ENCODE measurements at regions not wholly inside any gene's neighbourhood (a gene's known extent, or its start where the extent isn't known, plus 50 kb on each side); places are given as distances from the start of the nearest gene placed in this dataset.

GRCh38 chr15:92224843-92225242, 168.8 kb upstream of the ST8SIA2 start:
- no peak for DNase-seq (ENCODE audit: low read depth in 2 of 3, low spot score in 1 of 3)

- DNase-seq (ENCODE audit: low read depth in 2 of 3, low spot score in 1 of 3) = no peak
Measured at GRCh38 chr15:92226020-92226612, 167.6 kb upstream of the ST8SIA2 start.

- DNase-seq (ENCODE audit: low read depth in 2 of 3, low spot score in 1 of 3) = no peak
Measured at GRCh38 chr15:92228830-92229229, 164.9 kb upstream of the ST8SIA2 start.

GRCh38 chr15:92231461-92231860, 162.2 kb upstream of the ST8SIA2 start:
- no peak for DNase-seq (ENCODE audit: low read depth in 2 of 3, low spot score in 1 of 3)

- no peak for DNase-seq (ENCODE audit: low read depth in 2 of 3, low spot score in 1 of 3)
Measured at GRCh38 chr15:92232317-92232716, 161.4 kb upstream of the ST8SIA2 start.

GRCh38 chr15:92232876-92233275, 160.8 kb upstream of the ST8SIA2 start:
- DNase-seq (ENCODE audit: low read depth in 2 of 3, low spot score in 1 of 3) = no peak

- no peak for DNase-seq (ENCODE audit: low read depth in 2 of 3, low spot score in 1 of 3)
Measured at GRCh38 chr15:92243227-92243626, 150.5 kb upstream of the ST8SIA2 start.

GRCh38 chr15:92244703-92245102, 149.0 kb upstream of the ST8SIA2 start:
- no peak for DNase-seq (ENCODE audit: low read depth in 2 of 3, low spot score in 1 of 3)

GRCh38 chr15:92247649-92248242, 145.9 kb upstream of the ST8SIA2 start:
- no peak for DNase-seq (ENCODE audit: low read depth in 2 of 3, low spot score in 1 of 3)

GRCh38 chr15:92266796-92267685, 126.6 kb upstream of the ST8SIA2 start:
- no peak for DNase-seq (ENCODE audit: low read depth in 2 of 3, low spot score in 1 of 3)

- no peak for DNase-seq (ENCODE audit: low read depth in 2 of 3, low spot score in 1 of 3)
Measured at GRCh38 chr15:92268900-92269299, 124.8 kb upstream of the ST8SIA2 start.

GRCh38 chr15:92271179-92271578, 122.5 kb upstream of the ST8SIA2 start:
- DNase-seq (ENCODE audit: low read depth in 2 of 3, low spot score in 1 of 3) = no peak

- DNase-seq (ENCODE audit: low read depth in 2 of 3, low spot score in 1 of 3) = no peak
Measured at GRCh38 chr15:92272106-92272505, 121.6 kb upstream of the ST8SIA2 start.

- no peak for DNase-seq (ENCODE audit: low read depth in 2 of 3, low spot score in 1 of 3)
Measured at GRCh38 chr15:92273286-92273685, 120.4 kb upstream of the ST8SIA2 start.

- DNase-seq (ENCODE audit: low read depth in 2 of 3, low spot score in 1 of 3) = no peak
Measured at GRCh38 chr15:92273723-92274122, 120.0 kb upstream of the ST8SIA2 start.

GRCh38 chr15:92277776-92278175, 115.9 kb upstream of the ST8SIA2 start:
- DNase-seq (ENCODE audit: low read depth in 2 of 3, low spot score in 1 of 3) = peak in 1 of 3 donors; percentile 4

- DNase-seq (ENCODE audit: low read depth in 2 of 3, low spot score in 1 of 3) = no peak
Measured at GRCh38 chr15:92283813-92284212, 109.9 kb upstream of the ST8SIA2 start.

GRCh38 chr15:92288755-92289154, 104.9 kb upstream of the ST8SIA2 start:
- no peak for DNase-seq (ENCODE audit: low read depth in 2 of 3, low spot score in 1 of 3)

GRCh38 chr15:92289733-92290132, 103.9 kb upstream of the ST8SIA2 start:
- DNase-seq (ENCODE audit: low read depth in 2 of 3, low spot score in 1 of 3) = no peak

GRCh38 chr15:92290359-92290992, 103.2 kb upstream of the ST8SIA2 start:
- no peak for DNase-seq (ENCODE audit: low read depth in 2 of 3, low spot score in 1 of 3)

GRCh38 chr15:92291900-92292299, 101.8 kb upstream of the ST8SIA2 start:
- no peak for DNase-seq (ENCODE audit: low read depth in 2 of 3, low spot score in 1 of 3)

GRCh38 chr15:92294759-92295158, 98.9 kb upstream of the ST8SIA2 start:
- DNase-seq (ENCODE audit: low read depth in 2 of 3, low spot score in 1 of 3) = no peak
